ELR (cell line): ENCODE measurements at regions not wholly inside any gene's neighbourhood (a gene's known extent, or its start where the extent isn't known, plus 50 kb on each side); places are given as distances from the start of the nearest gene placed in this dataset.
"Not testable (repeated sequence)": the region's sequence is repeated elsewhere in the genome, so short reads cannot be mapped to it uniquely, and the experiment has no call there.

ENCODE experiments used
- DNase-seq: peaks from one replicate; pipeline ENCODE4 v3.0.0-alpha.2; 2015; ENCODE audit warnings: low read depth

- no peak for DNase-seq
These were observed 1382.1 kb downstream of the AACS start for GRCh38 chr12:126447346-126447745.

GRCh38 chr12:126451809-126452208 lies 1386.6 kb downstream of the AACS start:
- no peak for DNase-seq

- DNase-seq = not testable (repeated sequence)
These were observed 1387.5 kb downstream of the AACS start for GRCh38 chr12:126452686-126453085.

- DNase-seq = no peak
These were observed 1389.3 kb downstream of the AACS start for GRCh38 chr12:126454581-126454980.

DNA sequence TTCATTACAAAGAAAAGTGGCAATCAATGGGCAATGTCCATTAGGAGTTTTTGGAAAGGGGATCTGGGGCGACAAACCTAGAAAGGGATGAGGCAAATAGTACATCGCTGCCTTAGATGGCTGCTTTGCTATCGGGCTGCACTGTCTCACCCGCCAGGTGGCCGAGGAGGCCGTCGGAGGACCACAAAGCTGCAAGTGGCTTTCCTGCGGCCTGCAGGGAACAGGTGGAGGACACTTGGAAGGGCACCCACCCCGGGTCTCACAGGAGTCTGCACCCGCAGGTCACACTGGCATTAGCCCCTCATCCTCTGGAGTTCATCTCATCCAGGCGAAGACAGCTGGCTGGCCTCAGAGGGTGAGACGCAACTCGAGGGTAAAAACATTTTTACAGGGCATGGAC lies 1392.5 kb downstream of the AACS start:
- no peak for DNase-seq

- no peak for DNase-seq
These were observed 1398.9 kb downstream of the AACS start for GRCh38 chr12:126464153-126464552.

GRCh38 chr12:126469211-126469610 lies 1404.0 kb downstream of the AACS start:
- DNase-seq = no peak

DNA sequence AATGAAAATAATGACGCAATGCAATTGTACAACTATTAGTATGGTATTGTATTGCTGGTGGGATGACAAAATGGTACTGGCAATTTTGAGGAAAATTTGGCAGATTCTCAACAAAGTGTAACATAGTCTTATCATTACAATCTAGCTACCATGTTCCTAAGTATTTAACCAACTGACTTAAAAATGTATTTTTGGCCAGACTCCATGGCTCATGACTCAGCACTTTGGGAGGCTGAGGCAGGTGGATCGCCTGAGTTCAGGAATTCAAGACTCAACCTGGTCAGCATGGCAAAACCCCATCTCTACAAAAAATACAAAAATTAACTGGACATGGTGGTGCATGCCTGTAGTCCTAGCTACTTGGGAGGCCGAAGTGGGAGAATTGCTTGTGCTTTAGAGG lies 1409.5 kb downstream of the AACS start:
- DNase-seq = no peak

DNA sequence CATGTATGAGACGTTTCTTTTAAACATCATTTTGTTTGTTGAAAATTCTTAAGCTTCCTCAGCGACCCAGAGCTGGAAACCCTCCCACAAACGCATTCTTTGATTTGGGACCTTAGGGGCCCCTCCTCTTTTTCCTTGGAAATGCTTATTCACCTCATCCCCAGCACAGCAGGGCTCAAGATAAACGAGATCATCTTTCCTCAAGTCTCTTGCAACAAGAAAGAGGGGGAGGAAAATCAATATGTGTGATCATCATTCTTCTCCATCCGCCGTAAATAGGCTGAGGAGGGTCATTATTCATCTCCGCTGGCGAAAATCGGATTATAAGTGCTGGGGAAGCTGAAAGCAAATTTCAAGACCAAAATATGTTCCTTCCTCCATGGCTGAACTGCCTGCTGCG lies 1415.2 kb downstream of the AACS start:
- DNase-seq = no peak

GRCh38 chr12:126481688-126482087 lies 1416.5 kb downstream of the AACS start:
- no peak for DNase-seq

DNA sequence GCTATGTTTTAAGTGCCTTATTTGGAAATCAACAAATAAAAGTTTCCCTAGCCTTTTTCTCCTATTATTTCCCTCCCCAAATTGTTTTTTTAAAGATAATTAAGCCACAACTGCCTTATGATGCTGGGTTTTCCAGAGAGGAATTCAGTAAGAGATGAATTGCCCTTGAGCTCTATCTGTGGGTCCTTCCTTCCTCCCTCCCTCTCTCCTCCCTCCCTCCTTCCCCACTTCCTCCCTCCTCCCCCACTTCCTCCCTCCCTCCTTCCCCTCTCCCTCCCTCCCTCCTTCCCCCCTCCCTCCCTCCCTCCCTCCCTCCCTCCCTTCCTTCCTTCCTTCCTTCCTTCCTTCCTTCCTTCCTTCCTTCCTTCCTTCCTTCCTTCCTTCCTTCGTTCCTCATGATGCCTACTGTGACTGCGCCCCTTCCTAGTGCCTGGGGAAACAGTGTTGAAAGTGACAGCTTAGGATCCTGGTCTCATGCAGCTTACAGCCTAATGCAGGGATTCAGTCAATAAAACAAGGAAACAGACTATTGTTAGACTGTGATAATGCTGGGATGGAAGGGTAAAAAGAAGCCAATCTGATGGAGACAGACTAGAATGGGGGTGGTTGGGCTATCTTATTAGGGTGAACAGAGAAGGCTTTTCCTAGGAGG lies 1417.1 kb downstream of the AACS start:
- no peak for DNase-seq

DNA sequence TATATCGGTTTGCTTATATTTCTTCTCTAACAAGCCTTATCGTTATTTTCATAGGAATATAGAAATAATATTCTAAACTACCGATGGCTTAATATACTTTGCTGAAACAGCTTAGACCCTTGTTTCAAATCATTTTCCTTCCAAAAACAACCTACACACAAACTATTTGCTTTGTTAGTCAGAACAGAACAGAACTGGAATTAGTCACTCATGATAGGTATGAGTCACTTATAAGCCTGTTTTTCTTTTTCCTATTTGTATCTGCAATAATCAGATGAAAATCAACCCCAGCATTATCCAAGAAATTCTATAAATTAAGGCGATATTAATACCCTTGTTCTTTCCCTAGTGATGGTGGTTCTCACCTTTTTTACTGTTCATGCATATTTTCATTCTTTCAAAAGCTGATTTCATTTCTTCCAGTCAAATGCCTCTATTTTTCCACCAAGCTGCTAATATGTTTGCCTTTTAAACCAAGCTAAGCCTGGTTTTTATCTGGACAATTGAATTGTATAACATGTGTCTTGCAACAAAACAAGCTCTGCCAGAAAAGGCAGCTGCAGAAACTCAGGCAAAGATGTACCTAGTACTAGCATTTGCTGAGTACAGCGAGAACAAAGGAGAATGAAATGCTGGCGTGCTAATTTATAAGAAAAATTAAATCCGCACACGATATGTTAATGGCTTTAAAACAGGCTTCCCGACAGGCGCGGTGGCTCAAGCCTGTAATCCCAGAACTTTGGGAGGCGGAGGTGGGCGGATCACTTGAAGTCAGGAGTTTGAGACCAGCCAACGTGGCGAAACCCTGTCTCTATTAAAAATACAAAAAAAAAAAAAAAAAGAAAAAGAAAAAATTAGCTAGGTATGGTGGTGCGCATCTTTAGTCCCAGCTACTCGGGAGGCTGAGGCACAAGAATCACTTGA lies 1418.2 kb downstream of the AACS start:
- DNase-seq = peak; percentile 3

GRCh38 chr12:126487431-126487980 lies 1422.3 kb downstream of the AACS start:
- DNase-seq = no peak

DNA sequence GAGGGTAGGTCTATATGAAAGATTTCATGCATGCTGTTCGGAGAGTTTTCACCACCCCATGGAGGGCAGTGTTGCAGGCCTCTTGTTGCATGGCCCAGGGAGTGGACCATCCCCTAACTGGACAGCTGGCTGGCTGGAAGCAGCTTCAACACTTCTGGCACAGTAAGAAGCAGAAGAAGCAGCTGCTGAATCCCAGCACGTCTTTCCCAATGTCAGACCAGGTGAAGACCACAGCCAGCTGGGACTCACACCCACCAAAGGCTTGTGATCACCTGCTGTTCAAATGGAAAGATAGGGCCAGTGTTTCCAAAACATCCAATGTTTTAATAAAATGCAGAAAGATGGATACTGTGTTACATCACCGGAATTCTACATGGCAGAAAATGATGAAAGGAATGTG lies 1423.6 kb downstream of the AACS start:
- no peak for DNase-seq

- no peak for DNase-seq
These were observed 1426.9 kb downstream of the AACS start for GRCh38 chr12:126492181-126492580.

DNA sequence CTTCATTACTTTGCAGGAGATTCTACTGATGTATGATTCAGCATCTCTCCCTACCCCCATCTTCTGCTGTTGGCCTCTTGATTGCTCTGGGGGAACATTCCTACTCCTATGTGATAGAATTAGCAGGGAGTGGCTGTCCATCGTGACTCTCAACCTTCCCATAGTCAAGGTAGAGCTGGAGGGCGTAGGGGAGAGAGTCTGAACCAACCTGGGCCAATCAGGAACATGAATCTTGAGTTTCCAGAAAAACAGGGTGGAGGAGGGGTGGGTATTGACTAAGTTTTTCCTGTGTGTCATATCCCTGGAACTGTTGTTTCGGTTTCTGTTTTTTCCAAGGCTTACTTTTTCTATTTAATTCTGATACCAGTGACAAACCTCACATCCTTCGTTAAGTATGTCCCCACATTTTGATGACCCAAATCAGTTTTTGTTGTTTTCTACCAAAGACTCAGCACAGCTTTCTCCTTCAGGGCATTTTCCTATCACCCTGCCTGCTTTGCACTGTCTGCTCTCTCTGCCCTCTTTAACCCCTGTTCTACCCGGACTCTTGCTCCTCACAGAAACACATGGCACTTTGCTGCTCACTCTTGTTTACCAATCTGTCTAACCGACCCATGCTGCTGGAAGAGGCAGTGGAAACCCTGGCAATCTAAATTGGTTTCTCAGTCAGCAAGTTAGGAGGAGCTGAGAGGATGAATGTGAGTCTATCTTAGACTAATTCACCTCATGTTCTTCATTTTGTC lies 1428.3 kb downstream of the AACS start:
- DNase-seq = no peak

GRCh38 chr12:126496201-126496600 lies 1431.0 kb downstream of the AACS start:
- DNase-seq = no peak

- DNase-seq = no peak
These were observed 1441.4 kb downstream of the AACS start for GRCh38 chr12:126506426-126507182.

DNA sequence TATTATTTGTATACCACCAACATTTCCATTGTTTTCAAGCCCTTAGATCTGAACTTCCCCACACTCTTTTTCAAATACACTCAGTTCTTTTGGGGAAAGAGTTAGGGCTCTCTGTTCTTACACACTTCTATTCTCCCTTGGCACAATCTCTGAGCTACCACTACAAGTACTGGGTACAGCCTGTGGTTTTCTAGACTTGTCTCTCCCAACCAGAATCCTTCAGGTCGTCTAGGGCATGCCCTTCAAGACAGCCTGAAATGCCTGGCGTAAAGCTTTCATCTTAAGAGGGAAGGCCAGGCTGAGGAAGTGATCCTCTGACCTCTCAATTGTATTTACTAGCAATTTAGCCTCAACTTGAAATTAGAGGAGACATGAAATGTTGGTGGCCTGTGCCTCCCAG lies 1442.0 kb downstream of the AACS start:
- DNase-seq = no peak

DNA sequence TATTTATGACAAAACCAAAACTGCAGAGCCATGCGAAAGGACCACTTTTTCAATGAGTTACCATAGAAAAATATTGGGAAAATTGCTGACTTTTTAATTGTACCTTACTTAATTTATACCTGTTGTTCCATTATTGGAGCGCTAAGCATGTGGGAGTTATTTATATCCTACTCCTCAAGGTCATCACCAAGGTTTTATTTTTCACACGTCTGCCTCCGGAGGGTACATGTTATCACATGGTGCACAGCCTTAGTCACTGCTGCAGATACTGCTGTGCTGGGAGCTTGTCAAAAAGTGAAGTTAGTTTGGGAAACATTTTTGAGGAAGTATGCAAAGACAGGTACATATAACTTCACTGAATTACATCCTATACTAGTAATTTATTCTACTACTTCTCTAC lies 1444.3 kb downstream of the AACS start:
- DNase-seq = no peak

DNA sequence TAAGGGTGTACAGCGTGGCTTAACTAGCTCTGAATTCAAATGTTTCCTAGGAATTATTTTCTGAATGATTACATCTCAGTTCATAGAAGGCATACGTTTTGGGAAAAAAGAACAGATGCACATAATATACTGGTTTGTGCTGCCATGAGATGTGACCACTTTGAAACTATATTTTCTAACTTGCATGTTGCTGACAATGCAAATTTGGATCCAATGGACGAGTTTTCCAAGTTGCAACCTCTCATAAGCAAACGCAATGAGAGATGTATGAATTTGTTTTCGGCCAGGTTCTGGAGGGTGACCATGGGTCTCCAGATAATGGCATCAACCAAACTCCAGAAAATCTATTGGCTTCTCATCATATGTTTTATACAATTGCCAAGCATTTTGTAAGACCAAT lies 1445.4 kb downstream of the AACS start:
- no peak for DNase-seq
